HepG2 (cell line): ENCODE measurements at regions not wholly inside any gene's neighbourhood (a gene's known extent, or its start where the extent isn't known, plus 50 kb on each side); places are given as distances from the start of the nearest gene placed in this dataset.

Experiments used
- CEBPG ChIP-seq: IDR thresholded peaks from 2 replicates; pipeline ENCODE4 v1.6.1; 2016
- CREB1 ChIP-seq, 2 experiments: fragments of 450-650 bp in 1 of 2; IDR thresholded peaks; 2 replicates each; pipeline ENCODE4 v1.6.1; 2016 to 2017; ENCODE audit warnings: control low read depth in 1 of 2, mild to moderate bottlenecking in 1 of 2, missing compliant biosample characterization in 1 of 2, missing genetic modification characterization in 1 of 2
- FIP1L1 ChIP-seq: fragments of 200-400 bp; formaldehyde crosslinking; IDR thresholded peaks from 2 replicates; pipeline ENCODE4 v1.6.1; 2018; ENCODE audit warnings: low read depth, mild to moderate bottlenecking, low read length, moderate library complexity, borderline replicate concordance; ENCODE audit not compliant: insufficient read depth
- FOSL1 ChIP-seq: sonication (generic); formaldehyde crosslinking; IDR thresholded peaks from 2 replicates; pipeline ENCODE4 v1.9.0; 2021; ENCODE audit warnings: missing genetic modification reagents, borderline replicate concordance
- FOXA3 ChIP-seq: IDR thresholded peaks from 2 replicates; pipeline ENCODE4 v1.6.1; 2016; ENCODE audit warnings: missing genetic modification reagents, missing compliant biosample characterization
- FOXM1 ChIP-seq: sonication (generic); formaldehyde crosslinking; IDR thresholded peaks from 2 replicates; pipeline ENCODE4 v1.5.0; 2020; ENCODE audit warnings: missing genetic modification reagents
- FOXP1 ChIP-seq, 2 experiments: fragments of 450-650 bp in 1 of 2; IDR thresholded peaks; 2 replicates each; pipeline ENCODE4 v1.6.1; 2017 to 2018; ENCODE audit warnings: antibody characterized with exemption in 1 of 2
- MIER2 ChIP-seq: IDR thresholded peaks from 2 replicates; pipeline ENCODE4 v1.6.1; 2016; ENCODE audit warnings: missing biosample characterization, missing genetic modification reagents
- POLR2A ChIP-seq, 2 experiments: IDR thresholded peaks; 2 replicates each; pipeline ENCODE4 v1.6.1; 2011; ENCODE audit warnings: low read depth in 2 of 2, low read length in 2 of 2, mild to moderate bottlenecking in 1 of 2, moderate library complexity in 1 of 2; ENCODE audit not compliant: insufficient read depth in 1 of 2
- RBM22 ChIP-seq: fragments of 200-400 bp; formaldehyde crosslinking; optimal IDR thresholded peaks from 2 replicates; pipeline ENCODE3; 2017; ENCODE audit warnings: mild to moderate bottlenecking, low read length, moderate library complexity
- TP53 ChIP-seq: sonication (generic); formaldehyde crosslinking; conservative IDR thresholded peaks from 2 replicates; pipeline ENCODE4 v1.4.0; 2020; ENCODE audit warnings: missing genetic modification reagents
- ZNF318 ChIP-seq: sonication (generic); formaldehyde crosslinking; IDR thresholded peaks from 2 replicates; pipeline ENCODE4 v1.4.0; 2020; ENCODE audit warnings: mild to moderate bottlenecking, missing genetic modification reagents
- ZNF616 ChIP-seq: sonication (generic); formaldehyde crosslinking; IDR thresholded peaks from 2 replicates; pipeline ENCODE4 v1.5.0; 2020; ENCODE audit warnings: low read depth, mild to moderate bottlenecking, missing genetic modification reagents
- TF ChIP-seq, protein P1 (sequence below): sonication (generic); formaldehyde crosslinking; IDR thresholded peaks from 2 replicates; pipeline ENCODE4 v1.5.0; 2020; ENCODE audit warnings: mild to moderate bottlenecking, missing genetic modification reagents, moderate library complexity

DNA sequence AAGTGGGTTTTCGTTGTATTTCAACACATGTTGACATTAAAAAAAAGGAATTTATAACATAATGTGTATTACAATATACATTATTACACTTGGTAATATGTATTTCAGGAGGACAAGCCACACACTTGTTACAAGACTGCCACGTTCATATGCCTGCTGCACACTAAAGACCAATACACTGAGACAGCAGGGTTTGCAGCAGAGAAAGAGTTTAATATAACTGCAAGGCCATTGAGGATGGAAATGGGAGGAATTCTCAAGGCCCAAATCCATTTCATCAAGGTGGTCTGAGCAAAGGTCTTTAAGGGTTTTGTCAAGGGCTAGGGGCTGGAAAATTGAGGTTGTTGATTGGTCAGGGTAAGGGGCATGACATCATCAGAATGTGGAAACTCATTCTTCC, 1017.8 kb upstream of the CDH10 start:
- TF ChIP-seq FOXM1: no peak
- TF ChIP-seq TP53 (CRISPR knock-in tag): no peak
- no peak for TF ChIP-seq CREB1 (IDR thresholded peaks at IDR 0.05)
- no peak for TF ChIP-seq CREB1 (CRISPR knock-in tag; IDR thresholded peaks at IDR 0.05)
- no peak for TF ChIP-seq ZNF616 (CRISPR knock-in tag)
- no peak for TF ChIP-seq ZNF318
- no peak for TF ChIP-seq RBM22
- no peak for TF ChIP-seq FIP1L1
- TF ChIP-seq FOXP1 (IDR thresholded peaks at IDR 0.05): no peak
- no peak for TF ChIP-seq FOXP1 (CRISPR knock-in tag; IDR thresholded peaks at IDR 0.05)
- TF ChIP-seq MIER2 (CRISPR knock-in tag): no peak
- TF ChIP-seq, protein P1, sequence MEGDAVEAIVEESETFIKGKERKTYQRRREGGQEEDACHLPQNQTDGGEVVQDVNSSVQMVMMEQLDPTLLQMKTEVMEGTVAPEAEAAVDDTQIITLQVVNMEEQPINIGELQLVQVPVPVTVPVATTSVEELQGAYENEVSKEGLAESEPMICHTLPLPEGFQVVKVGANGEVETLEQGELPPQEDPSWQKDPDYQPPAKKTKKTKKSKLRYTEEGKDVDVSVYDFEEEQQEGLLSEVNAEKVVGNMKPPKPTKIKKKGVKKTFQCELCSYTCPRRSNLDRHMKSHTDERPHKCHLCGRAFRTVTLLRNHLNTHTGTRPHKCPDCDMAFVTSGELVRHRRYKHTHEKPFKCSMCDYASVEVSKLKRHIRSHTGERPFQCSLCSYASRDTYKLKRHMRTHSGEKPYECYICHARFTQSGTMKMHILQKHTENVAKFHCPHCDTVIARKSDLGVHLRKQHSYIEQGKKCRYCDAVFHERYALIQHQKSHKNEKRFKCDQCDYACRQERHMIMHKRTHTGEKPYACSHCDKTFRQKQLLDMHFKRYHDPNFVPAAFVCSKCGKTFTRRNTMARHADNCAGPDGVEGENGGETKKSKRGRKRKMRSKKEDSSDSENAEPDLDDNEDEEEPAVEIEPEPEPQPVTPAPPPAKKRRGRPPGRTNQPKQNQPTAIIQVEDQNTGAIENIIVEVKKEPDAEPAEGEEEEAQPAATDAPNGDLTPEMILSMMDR (CRISPR knock-in tag): no peak
- TF ChIP-seq POLR2A (IDR thresholded peaks at IDR 0.05; ENCODE audit: insufficient read depth in 1 of 2, low read depth in 2 of 2, low read length in 2 of 2): no peak
- TF ChIP-seq CEBPG (CRISPR knock-in tag): no peak
- no peak for TF ChIP-seq FOSL1 (CRISPR knock-in tag)
- TF ChIP-seq FOXA3 (CRISPR knock-in tag): no peak
